Dermis microvascular lymphatic vessel endothelial cell (primary cell): ENCODE measurements at regions not wholly inside any gene's neighbourhood (a gene's known extent, or its start where the extent isn't known, plus 50 kb on each side); places are given as distances from the start of the nearest gene placed in this dataset.

Source experiments
- DNase-seq, 2 donors: peaks; one replicate each; pipeline versions ENCODE4 v3.0.0 to v3.0.0-alpha.2; 2010; ENCODE audit warnings: low read depth in 2 of 2

- DNase-seq = peak; percentile 6 to 34
Observed at GRCh38 chr6:104325341-104326172, 534.2 kb downstream of the HACE1 start.

GRCh38 chr6:104324301-104324700 is 535.4 kb downstream of the HACE1 start:
- no peak for DNase-seq

- DNase-seq = no peak
Observed at GRCh38 chr6:104322841-104323240, 536.9 kb downstream of the HACE1 start.

- no peak for DNase-seq
Observed at GRCh38 chr6:104321301-104321700, 538.4 kb downstream of the HACE1 start.

GRCh38 chr6:104320896-104321295 is 538.8 kb downstream of the HACE1 start:
- DNase-seq = no peak

GRCh38 chr6:104312851-104313250 is 546.9 kb downstream of the HACE1 start:
- no peak for DNase-seq

GRCh38 chr6:104306211-104306610 is 553.5 kb downstream of the HACE1 start:
- no peak for DNase-seq

- no peak for DNase-seq
Observed at GRCh38 chr6:104305206-104305605, 554.5 kb downstream of the HACE1 start.

GRCh38 chr6:104301951-104302350 is 557.8 kb downstream of the HACE1 start:
- DNase-seq = no peak

- DNase-seq = no peak
Observed at GRCh38 chr6:104286641-104287040, 573.1 kb downstream of the HACE1 start.

- DNase-seq = no peak
Observed at GRCh38 chr6:104284872-104285271, 574.8 kb downstream of the HACE1 start.

- DNase-seq = no peak
Observed at GRCh38 chr6:104282581-104282980, 577.1 kb downstream of the HACE1 start.

GRCh38 chr6:104281370-104281769 is 578.3 kb downstream of the HACE1 start:
- DNase-seq = no peak

- no peak for DNase-seq
Observed at GRCh38 chr6:104268389-104268788, 591.3 kb downstream of the HACE1 start.

- no peak for DNase-seq
Observed at GRCh38 chr6:104266922-104267321, 592.8 kb downstream of the HACE1 start.

GRCh38 chr6:104256646-104257045 is 603.1 kb downstream of the HACE1 start:
- no peak for DNase-seq

GRCh38 chr6:104253236-104253635 is 606.5 kb downstream of the HACE1 start:
- DNase-seq = no peak

GRCh38 chr6:104252276-104252675 is 607.4 kb downstream of the HACE1 start:
- no peak for DNase-seq

GRCh38 chr6:104251651-104252050 is 608.1 kb downstream of the HACE1 start:
- no peak for DNase-seq

GRCh38 chr6:104240865-104241264 is 618.9 kb downstream of the HACE1 start:
- DNase-seq = no peak

- no peak for DNase-seq
Observed at GRCh38 chr6:104239971-104240370, 619.7 kb downstream of the HACE1 start.

GRCh38 chr6:104229057-104229456 is 630.7 kb downstream of the HACE1 start:
- no peak for DNase-seq

- no peak for DNase-seq
Observed at GRCh38 chr6:104227508-104227907, 632.2 kb downstream of the HACE1 start.
